GM21526 (cell line): ENCODE measurements at regions not wholly inside any gene's neighbourhood (a gene's known extent, or its start where the extent isn't known, plus 50 kb on each side); places are given as distances from the start of the nearest gene placed in this dataset.
"Not testable (repeated sequence)": the region's sequence is repeated elsewhere in the genome, so short reads cannot be mapped to it uniquely, and the experiment has no call there.

Source experiments
- ATAC-seq: cut with Tn5 transposase; IDR thresholded peaks from one replicate; pipeline ENCODE4 v1.9.1; 2021; ENCODE audit warnings: moderate library complexity; ENCODE audit not compliant: unreplicated experiment, low FRiP score

DNA sequence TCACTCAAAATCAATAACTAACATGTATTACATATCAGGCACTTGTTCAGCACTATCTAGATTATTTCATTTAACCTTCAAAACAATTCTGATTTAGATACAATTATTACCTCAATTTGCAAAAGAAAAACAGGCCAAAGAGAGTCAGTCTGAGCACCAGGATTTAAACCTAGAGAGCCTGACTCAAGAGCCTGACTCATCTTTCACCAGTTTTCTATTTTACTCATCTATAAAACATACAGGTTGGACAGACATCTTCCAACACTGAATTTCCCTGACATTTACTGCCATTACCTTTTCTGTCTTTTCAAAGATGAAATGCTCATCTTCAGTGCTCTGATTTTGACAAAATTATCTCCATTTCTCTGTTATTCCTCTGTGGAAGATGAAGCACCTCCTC, 116.5 kb downstream of the MRPL39 start:
- ATAC-seq = no peak

GRCh38 chr21:25489673-25490072, 117.6 kb downstream of the MRPL39 start:
- ATAC-seq = no peak

GRCh38 chr21:25487046-25487594, 120.2 kb downstream of the MRPL39 start:
- peak; percentile 62 for ATAC-seq

DNA sequence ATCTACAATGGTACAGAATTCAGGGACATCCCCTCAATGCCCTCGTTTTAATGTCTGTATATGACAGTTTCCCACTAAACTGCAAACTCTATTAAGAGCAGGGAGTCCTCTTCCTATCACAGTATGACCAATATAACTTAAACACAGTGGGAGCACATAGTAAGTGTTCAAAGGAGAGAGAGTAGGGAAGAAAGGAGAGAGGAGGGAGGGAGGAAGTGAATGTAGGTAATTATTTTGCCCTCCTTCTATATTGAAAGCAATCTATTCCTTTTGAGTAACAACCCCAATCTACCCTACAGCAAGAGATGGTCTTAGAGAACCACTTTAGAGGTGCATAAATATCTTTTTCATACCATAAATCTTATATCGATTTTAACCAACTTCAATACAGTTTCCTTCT, 121.4 kb downstream of the MRPL39 start:
- ATAC-seq = no peak

- ATAC-seq = no peak
Observed at GRCh38 chr21:25467896-25468295, 139.4 kb downstream of the MRPL39 start.

- ATAC-seq = not testable (repeated sequence)
Observed at GRCh38 chr21:25467071-25467470, 140.2 kb downstream of the MRPL39 start.

- ATAC-seq = no peak
Observed at GRCh38 chr21:25466470-25466869, 140.8 kb downstream of the MRPL39 start.

DNA sequence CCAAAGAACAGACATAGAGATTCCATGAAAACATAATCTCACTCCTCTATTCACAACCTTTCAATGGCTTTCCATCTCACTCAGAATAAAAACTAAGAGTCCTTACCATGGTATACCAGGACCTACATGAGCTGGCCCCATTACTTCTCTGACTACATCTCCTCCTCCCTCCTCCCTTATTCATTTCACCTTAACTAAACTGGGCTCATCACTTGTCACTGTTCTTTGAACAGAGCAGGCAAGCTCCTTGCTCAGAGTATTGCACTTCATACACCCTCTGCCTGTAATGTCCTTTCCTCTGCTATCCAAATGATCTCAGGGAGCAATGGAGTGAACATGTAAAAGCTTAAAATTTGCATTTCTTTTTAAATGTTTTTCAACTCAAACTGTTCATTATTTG, 142.0 kb downstream of the MRPL39 start:
- ATAC-seq = no peak

DNA sequence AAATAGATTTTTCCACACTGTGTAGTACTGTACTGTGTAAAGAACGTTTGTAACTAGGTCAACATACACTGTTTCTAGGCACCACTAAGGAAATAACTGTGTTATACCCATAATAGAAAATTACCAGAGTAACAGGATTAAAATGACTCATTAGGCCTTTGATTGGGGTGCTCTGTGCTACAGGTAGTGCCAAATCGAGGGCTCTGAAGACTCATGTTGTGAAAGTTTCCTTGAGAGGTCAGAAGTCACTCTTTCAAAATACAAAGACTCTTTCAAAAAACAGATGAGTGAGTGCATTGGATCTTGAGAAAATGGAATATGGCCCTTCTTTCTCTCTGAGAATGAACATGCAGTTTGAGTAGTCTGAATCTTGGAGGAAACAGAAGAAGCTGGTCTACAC, 143.0 kb downstream of the MRPL39 start:
- peak; percentile 48 for ATAC-seq

DNA sequence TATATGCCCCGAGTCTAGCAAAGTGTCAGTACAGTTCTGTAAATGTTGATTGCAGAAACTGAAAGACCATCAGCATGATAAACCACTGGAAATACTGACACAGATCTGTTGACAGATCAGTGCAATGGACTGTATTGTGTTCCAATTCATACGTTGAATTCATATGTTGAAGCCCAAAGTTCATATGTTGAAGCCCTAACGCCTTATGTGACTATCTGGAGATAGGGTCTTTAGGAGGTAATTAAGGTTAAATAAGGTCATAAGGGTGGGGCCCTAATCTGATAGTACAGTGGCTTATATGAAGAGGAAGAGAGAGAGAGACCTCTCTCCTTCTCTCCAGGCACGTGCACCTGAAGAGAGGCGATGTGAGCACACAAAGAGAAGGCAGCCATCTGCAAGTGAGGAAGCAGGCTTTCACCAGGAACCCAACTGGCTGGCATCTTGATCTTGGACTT, 144.7 kb downstream of the MRPL39 start:
- peak; percentile 49 for ATAC-seq

DNA sequence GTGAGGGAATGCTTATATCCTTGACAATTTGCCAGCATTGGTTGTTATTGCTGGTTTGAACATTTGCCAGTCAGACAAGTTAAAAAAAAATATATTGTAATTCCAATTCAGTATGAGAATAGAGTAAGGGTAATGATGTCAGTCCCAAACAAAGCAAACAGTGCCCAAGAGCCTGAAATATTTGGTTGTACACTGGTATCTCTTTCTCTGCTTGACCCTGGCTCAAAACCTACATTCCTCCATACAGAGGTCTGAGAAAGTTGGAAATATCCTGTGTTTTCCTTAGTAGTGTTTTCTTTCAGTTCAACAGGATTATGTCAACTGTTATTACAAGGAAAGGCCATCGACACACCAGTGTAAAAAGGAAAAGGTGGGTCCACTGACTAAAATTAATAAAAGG, 145.6 kb downstream of the MRPL39 start:
- ATAC-seq = no peak

GRCh38 chr21:25459993-25460392, 147.3 kb downstream of the MRPL39 start:
- ATAC-seq = no peak

- ATAC-seq = no peak
Observed at GRCh38 chr21:25459365-25459764, 147.9 kb downstream of the MRPL39 start.

DNA sequence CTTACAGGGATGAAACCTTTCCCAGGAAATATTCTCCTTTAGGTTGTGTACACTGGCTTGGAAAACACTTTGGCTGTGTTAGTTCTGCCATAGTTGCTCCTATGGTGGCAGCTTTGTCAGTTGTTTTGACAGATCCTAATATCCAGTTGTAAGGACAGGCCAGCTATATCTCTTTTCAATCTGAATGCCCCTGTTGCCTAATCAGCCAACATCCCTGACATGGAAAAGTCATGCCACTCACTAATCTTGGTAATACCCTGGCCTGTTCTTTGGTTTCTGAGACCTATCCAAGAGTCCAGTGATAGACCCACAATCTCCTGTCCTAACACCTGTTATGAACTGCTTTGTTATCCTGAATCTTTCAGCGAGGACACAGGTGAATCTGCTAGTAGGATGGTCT, 148.8 kb downstream of the MRPL39 start:
- ATAC-seq = no peak

GRCh38 chr21:25457946-25458345, 149.3 kb downstream of the MRPL39 start:
- ATAC-seq = no peak

- peak; percentile 61 for ATAC-seq
Observed at GRCh38 chr21:25457411-25457810, 149.9 kb downstream of the MRPL39 start.

DNA sequence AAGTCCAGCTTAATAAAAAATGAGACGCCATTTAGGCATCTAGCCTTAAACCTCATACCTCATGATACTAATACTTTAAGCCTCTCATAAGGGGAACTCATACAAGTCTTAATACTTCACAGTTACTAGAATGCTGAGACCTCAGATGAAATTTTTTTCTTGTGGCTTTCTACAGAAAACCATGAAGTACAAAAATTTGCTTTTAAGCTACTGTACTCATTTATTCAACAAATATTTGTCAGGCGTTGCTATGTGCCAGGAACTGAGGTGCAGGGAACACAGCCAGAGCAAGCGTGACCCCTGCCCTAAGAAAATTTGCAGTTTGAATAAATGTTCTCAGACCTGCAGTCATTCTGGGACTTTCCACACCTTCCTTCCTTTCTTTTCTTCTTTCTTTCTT, 150.6 kb downstream of the MRPL39 start:
- ATAC-seq = peak; percentile 40

- no peak for ATAC-seq
Observed at GRCh38 chr21:25453524-25453923, 153.8 kb downstream of the MRPL39 start.

DNA sequence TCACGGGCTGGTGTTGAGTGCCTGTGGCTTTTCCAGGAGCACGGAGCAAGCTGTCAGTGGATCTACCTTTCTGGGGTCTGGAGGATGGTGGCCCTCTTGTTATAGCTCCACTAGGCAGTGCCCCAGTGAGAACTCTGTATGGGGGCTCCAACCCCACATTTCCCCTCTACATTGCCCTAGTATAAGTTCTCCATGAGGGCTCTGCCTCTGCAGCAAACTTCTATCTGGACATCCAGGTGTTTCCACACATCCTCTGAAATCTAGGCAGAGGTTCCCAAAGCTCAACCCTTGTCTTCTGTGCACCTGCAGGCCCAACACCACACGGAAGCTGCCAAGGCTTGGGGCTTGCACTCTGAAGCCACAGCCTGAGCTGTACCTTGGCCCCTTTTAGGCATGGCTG, 157.3 kb downstream of the MRPL39 start:
- no peak for ATAC-seq

GRCh38 chr21:25441835-25442234, 165.4 kb downstream of the MRPL39 start:
- no peak for ATAC-seq

GRCh38 chr21:25437465-25437864, 169.8 kb downstream of the MRPL39 start:
- ATAC-seq = not testable (repeated sequence)

GRCh38 chr21:25428537-25428936, 178.7 kb downstream of the MRPL39 start:
- ATAC-seq = peak; percentile 40

DNA sequence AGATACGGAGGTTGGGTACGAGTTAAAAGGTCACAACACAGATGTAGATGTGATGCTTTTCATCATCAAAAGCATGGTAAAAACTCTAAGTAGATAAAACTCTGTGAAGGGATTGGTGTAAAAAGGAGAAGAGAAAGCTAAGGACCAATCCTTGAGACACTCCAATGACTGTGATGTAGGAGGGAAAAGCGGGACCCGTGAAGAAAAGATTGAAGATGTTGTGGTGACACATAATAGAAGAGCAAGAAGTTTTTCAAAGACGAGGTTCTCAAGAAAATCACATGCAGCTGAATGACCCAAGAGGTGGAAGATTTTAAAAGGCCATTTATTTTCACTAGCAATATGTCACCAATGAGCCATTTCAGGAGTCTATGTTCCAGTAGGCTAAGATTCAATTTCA, 179.5 kb downstream of the MRPL39 start:
- ATAC-seq = no peak
